ENCODE measurements at regions not wholly inside any gene's neighbourhood (a gene's known extent, or its start where the extent isn't known, plus 50 kb on each side); places are given as distances from the start of the nearest gene placed in this dataset.

DNA sequence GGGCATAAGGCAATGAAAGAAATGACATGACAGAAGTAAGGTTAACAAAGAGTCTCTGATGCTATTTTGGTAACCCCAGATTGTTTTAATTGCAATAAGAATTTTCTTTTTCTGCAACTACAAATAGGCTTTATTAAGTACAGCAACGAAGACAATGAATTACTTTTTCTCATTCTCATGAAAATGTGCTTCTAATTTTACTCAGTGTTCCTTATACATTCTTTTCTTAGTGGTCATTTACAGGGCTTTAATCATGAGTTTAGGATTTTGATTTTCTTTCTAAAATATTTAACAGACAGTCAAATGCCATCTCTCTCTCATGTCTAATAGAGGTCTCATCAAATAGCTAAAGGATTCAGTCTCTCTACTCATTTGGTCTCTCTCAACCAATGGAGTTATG lies 452.1 kb downstream of the RAP2B start:
- no peak for DNase-seq (ENCODE audit: low read depth)
- TF ChIP-seq, protein P1, sequence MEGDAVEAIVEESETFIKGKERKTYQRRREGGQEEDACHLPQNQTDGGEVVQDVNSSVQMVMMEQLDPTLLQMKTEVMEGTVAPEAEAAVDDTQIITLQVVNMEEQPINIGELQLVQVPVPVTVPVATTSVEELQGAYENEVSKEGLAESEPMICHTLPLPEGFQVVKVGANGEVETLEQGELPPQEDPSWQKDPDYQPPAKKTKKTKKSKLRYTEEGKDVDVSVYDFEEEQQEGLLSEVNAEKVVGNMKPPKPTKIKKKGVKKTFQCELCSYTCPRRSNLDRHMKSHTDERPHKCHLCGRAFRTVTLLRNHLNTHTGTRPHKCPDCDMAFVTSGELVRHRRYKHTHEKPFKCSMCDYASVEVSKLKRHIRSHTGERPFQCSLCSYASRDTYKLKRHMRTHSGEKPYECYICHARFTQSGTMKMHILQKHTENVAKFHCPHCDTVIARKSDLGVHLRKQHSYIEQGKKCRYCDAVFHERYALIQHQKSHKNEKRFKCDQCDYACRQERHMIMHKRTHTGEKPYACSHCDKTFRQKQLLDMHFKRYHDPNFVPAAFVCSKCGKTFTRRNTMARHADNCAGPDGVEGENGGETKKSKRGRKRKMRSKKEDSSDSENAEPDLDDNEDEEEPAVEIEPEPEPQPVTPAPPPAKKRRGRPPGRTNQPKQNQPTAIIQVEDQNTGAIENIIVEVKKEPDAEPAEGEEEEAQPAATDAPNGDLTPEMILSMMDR (IDR thresholded peaks at IDR 0.05; ENCODE audit: low read depth, low read length, missing control alignments): no peak
- H3K4me3 ChIP-seq (ENCODE audit: low read depth, low read length): no peak overlapping the region

DNA sequence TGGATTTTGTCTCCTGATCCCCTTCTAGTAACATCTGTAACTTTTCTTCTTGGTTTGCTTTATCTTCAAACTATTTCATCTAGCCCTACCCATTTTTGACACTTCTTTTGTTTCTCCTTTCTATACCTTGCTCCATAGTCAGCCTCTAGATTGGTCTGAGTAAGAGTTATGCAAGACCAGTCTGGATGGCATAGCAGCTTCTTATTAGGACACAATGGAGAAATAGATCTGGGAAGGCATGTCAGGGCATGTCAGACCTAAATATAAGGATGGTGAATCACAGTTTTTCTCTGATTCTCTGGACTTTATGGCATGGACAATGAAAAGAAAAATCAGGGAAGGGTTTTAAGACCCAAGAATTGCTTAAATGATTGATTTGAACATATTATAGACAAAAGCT lies 452.5 kb downstream of the RAP2B start:
- DNase-seq (ENCODE audit: low read depth): no peak
- TF ChIP-seq, protein P1 (IDR thresholded peaks at IDR 0.05; ENCODE audit: low read depth, low read length, missing control alignments): no peak
- no peak overlapping the region for H3K4me3 ChIP-seq (ENCODE audit: low read depth, low read length)

GRCh38 chr3:153615863-153616262 lies 453.8 kb downstream of the RAP2B start:
- no peak for DNase-seq (ENCODE audit: low read depth)
- H3K4me3 ChIP-seq (ENCODE audit: low read depth, low read length): no peak overlapping the region
- TF ChIP-seq, protein P1 (IDR thresholded peaks at IDR 0.05; ENCODE audit: low read depth, low read length, missing control alignments): no peak

DNA sequence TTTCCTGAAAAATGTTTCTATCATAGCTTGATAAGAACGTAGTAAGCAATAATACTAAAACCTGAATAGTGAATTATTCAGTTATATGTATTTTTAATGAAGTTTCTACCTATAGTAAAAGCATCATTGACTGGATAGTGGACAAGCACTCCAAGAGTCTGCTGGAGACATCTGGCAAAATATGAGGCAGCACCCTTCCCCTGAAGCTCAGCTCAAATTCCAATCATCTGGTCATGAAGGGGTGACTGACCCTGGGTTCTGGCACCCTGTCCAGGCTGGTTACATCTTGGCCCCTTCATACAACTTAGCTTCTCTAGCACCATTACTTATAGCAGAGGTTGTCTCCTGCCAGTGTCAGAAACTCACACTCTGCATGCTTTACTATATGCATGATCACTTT lies 455.4 kb downstream of the RAP2B start:
- TF ChIP-seq, protein P1 (IDR thresholded peaks at IDR 0.05; ENCODE audit: low read depth, low read length, missing control alignments): no peak
- no peak for DNase-seq (ENCODE audit: low read depth)
- H3K4me3 ChIP-seq (ENCODE audit: low read depth, low read length): no peak overlapping the region

DNA sequence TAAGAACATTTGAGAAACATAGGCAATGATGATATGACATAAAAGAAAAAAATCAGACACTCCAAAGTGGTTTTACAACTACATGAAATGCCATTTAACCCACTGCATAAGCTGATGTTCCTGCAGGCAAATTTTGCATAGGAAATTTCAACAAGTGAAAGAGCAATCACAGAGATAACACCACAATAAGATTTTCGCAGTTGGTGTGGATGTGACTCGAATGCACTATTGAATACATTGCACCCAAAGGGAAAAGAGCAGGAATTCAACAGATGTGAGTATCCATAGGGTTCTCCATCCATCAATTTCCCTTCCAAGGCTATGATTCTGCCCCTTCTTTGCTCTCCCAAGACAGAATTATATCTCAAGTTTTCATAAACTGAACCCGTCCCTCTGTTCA lies 456.1 kb downstream of the RAP2B start:
- H3K4me3 ChIP-seq (ENCODE audit: low read depth, low read length): no peak overlapping the region
- TF ChIP-seq, protein P1 (IDR thresholded peaks at IDR 0.05; ENCODE audit: low read depth, low read length, missing control alignments): no peak
- DNase-seq (ENCODE audit: low read depth): no peak

DNA sequence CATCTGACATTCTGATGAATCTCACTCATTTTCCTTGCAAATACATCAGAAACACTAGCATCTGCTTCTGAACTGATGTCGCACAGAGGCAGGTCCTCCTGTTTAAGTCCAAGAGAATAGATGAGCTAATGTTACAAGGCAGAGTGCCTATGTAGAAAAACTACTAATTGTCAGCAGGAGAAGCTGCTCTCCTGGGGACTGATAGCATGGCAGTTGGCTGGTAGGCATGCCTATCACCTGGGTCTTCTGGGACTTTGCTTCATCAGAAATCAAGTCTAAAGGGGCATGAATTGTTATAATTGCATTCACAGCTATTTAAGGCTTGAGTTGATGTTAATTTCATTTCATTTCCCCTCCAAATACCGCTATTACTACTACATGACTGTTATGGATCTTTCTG lies 457.2 kb downstream of the RAP2B start:
- no peak overlapping the region for H3K4me3 ChIP-seq (ENCODE audit: low read depth, low read length)
- TF ChIP-seq, protein P1 (IDR thresholded peaks at IDR 0.05; ENCODE audit: low read depth, low read length, missing control alignments): no peak
- DNase-seq (ENCODE audit: low read depth): no peak

DNA sequence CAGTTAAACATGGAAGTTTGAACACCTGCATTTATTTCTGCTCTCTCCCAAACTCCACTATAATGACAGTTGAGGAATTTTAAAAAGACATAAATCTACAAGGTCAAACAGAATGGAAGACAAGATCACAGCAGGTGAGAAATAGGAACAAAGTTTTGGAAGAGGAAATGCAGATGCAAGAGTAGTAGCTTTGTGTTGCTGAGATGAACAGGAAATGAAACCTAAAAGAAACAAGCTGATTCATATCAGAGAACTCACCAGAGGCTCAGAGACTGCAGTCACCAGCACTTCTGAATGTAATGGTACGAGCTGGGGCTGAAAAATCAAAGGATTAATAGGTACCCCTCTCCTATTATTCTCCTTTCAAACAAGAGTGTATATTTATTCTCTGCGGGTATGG lies 459.9 kb downstream of the RAP2B start:
- TF ChIP-seq, protein P1 (IDR thresholded peaks at IDR 0.05; ENCODE audit: low read depth, low read length, missing control alignments): no peak
- no peak overlapping the region for H3K4me3 ChIP-seq (ENCODE audit: low read depth, low read length)
- DNase-seq (ENCODE audit: low read depth): peak; percentile 44
